ENCODE measurements at regions not wholly inside any gene's neighbourhood (a gene's known extent, or its start where the extent isn't known, plus 50 kb on each side); places are given as distances from the start of the nearest gene placed in this dataset.

- TF ChIP-seq CTCF (IDR thresholded peaks at IDR 0.05; ENCODE audit: low read length) (no peak), EZH2 (optimal IDR thresholded peaks at IDR 0.05; ENCODE audit: low read depth, low read length) (no peak)
These were observed 78.6 kb upstream of the ROBO2 start for GRCh38 chr3:76961284-76961683.
